GM18951 (cell line): ENCODE measurements at regions not wholly inside any gene's neighbourhood (a gene's known extent, or its start where the extent isn't known, plus 50 kb on each side); places are given as distances from the start of the nearest gene placed in this dataset.
A peak's percentile ranks its signal among the peaks of the same experiment; 100 is the strongest.

Experiments
- POLR2A ChIP-seq: IDR thresholded peaks from 4 replicates; pipeline ENCODE4 v1.6.1; 2011; ENCODE audit warnings: mild to moderate bottlenecking; ENCODE audit not compliant: insufficient read length, insufficient read depth; ENCODE audit errors: extremely low read depth
- in situ Hi-C: fragments of 300-500 bp; cut with MboI; formaldehyde crosslinking; loops from one replicate; pipeline ENCODE4 v1.12.0; 2022; ENCODE audit warnings: low sequenced_read_pairs, mixed read lengths, inconsistent platforms; ENCODE audit not compliant: unreplicated experiment

GRCh38 chr14:85963486-85963885 is 433.5 kb downstream of the FLRT2 start:
- no peak for TF ChIP-seq POLR2A
- in situ Hi-C loops: no loop called here

DNA sequence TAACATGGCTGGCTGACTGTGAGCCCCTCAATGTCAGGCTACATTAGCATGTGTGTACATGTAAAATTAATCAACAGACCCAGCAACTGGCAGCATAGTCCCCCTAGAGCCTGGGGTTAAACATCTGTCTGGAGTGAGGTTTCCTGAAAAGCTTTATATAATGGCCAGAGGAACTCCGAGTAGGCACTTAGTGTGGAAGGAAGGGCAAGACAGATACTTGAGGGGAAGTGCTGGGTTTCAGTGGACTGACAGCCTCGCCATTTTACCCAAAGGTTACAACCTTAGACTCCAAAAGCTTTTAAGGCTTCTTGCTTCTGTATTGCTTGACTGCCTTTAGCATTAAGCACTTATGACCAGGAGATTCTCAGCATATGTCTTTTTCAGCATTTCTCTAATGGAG is 430.8 kb downstream of the FLRT2 start:
- no peak for TF ChIP-seq POLR2A
- in situ Hi-C loops: no loop called here

- TF ChIP-seq POLR2A: no peak
- in situ Hi-C loops: no loop called here
Measured at GRCh38 chr14:85959063-85959462, 429.1 kb downstream of the FLRT2 start.

- in situ Hi-C loops: no loop called here
Measured at GRCh38 chr14:85958069-85958468, 428.1 kb downstream of the FLRT2 start.

GRCh38 chr14:85953265-85953664 is 423.3 kb downstream of the FLRT2 start:
- in situ Hi-C loops: no loop called here
- no peak for TF ChIP-seq POLR2A

More at GRCh38 chr14:85958069-85958468, 428.1 kb downstream of the FLRT2 start:
- TF ChIP-seq POLR2A: no peak

DNA sequence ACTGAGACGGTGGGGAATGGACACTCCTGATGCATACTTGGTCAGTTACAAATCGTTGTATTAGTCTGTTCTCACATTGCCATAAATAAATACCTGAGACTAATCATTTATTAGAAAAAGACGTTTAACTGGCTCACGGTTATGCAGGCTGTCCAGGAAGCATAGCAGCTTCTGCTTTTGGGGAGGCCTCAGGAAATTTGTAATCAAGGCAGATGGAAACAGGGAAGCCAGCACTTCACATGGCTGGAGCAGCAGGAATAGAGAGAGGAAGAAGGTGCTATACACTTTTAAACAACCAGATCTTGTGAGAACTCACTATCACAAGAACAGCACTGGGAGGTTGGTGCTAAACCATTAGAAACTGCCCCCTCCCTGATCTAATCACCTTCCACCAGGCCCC is 418.2 kb downstream of the FLRT2 start:
- in situ Hi-C loops: no loop called here
- TF ChIP-seq POLR2A: no peak

DNA sequence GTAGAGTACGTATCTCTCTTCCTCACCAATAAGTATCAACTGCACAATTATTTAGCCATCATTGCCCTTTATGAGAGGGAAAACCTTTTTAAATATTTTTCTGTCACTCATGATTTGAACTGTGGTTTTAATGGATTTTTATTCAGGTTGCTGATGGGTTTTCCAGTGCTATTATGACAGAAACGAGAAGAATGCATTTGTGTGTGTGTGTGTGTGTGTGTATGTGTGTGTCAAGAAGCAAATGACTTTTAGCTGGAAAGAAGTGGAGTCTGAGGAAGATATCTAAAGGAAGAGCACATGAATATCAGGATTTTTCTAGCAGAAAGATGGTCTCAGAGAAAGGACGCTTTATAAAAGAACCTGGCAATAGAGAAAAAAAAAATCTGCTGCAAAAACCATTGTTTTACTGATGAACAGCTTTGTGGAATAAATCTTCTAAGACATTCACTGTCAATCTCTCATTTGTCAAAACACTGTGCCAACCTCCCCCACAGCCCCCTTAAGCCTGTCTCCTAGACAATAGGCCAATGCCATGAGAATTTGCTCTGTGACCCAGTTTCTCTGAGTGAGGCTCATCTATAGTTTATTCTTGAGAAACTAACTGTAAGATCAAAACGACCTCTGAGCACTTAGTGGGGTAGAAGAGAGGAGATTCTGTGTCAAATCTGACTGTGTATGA is 417.7 kb downstream of the FLRT2 start:
- TF ChIP-seq POLR2A: no peak
- in situ Hi-C loops: no loop called here

- no peak for TF ChIP-seq POLR2A
- in situ Hi-C loops: no loop called here
Measured at GRCh38 chr14:85943192-85943591, 413.2 kb downstream of the FLRT2 start.

DNA sequence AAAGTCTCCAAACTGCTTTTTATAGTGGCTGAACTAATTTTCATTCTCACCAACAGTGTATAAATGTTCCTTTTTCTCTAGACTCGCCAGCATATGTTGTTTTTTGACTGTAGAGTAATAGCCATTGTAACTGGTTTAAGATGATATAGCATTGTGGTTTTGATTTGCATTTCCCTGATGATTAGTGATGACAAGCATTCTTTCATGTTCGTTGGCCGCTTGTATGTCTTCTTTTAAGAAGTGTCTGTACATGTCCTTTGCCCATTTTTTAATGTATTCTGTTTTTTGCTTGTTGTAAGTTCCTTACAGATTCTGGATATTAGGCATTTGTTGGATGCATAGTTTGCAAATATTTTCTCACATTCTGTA is 404.9 kb downstream of the FLRT2 start:
- no peak for TF ChIP-seq POLR2A
- in situ Hi-C loops: no loop called here

DNA sequence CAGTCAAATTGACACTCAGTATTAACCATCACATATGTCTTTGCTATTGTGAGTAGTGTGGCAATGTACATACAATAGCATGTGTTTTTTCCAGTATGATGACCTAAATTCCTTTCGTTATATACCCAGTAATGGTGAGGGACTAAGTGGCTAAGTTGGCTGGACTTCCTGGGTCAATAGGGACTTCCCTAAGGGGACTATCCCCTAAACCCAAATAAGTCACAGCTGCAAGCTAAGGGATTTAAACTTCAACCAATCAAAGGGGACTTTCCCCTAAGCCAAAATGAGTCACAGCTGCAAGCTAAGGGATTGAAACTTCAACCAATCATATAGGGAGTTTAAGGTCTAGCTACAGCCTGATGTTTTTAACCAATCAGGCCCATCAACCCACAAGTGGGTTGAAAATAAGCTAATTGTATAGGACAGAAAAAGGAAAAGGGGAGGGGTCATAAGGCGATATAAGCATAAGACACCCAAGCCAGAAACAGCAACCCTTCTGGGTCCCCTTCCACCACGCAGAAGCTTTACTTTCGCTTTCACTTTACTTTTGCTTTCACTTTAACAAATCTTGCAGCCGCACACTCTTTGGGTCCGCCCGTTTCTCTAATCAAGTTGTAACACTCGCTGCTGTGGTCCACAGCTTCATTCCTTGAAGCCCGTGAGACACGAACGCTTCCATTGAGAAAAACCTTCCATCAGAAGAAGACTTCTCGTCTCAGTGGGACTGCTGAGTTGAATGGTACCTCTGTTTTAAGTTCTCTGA is 404.4 kb downstream of the FLRT2 start:
- TF ChIP-seq POLR2A: peak; percentile 39
- in situ Hi-C loops: no loop called here

GRCh38 chr14:85921241-85921640 is 391.3 kb downstream of the FLRT2 start:
- no peak for TF ChIP-seq POLR2A
- in situ Hi-C loops: no loop called here

DNA sequence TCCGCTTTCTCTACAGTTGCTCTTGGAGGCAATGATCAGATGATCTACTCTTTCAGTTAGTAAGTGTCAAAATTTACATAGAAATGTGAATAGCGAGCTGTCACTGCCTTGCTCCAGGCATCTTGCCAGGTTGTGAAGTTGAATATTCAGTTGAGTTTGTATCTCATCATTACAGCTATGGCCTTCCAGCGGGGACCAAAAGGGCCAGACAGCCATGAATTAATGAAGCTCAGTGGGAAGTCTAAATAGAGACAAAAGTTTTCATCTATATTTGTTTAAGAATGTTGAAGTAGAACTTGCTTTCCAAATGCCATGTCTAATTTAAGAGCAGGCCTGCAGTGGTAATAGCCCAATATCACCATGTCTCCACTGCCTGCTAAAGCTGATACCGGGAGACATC is 387.8 kb downstream of the FLRT2 start:
- in situ Hi-C loops: no loop called here
- TF ChIP-seq POLR2A: no peak

GRCh38 chr14:85915711-85916110 is 385.8 kb downstream of the FLRT2 start:
- no peak for TF ChIP-seq POLR2A
- in situ Hi-C loops: no loop called here

DNA sequence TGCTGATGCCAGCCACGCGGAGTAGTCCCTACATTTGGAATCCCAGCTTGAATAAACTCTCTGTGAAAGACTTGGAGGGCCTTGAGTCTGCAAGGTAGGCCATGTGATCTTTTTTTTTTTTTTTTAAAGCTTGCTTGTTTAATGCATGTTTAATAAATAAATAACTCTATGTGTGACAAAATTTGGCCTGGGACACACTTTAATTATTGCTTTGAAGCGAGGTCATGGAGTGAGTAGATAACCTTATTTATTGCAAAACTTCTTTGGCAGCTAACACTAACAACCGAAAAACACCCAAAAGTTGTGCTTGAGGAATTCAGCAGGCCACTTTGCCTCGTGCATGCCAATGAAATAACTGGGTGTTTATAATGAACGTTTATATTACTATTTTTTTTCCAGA is 382.2 kb downstream of the FLRT2 start:
- in situ Hi-C loops: no loop called here
- TF ChIP-seq POLR2A: no peak
